ENCODE measurements at regions not wholly inside any gene's neighbourhood (a gene's known extent, or its start where the extent isn't known, plus 50 kb on each side); places are given as distances from the start of the nearest gene placed in this dataset.

DNA sequence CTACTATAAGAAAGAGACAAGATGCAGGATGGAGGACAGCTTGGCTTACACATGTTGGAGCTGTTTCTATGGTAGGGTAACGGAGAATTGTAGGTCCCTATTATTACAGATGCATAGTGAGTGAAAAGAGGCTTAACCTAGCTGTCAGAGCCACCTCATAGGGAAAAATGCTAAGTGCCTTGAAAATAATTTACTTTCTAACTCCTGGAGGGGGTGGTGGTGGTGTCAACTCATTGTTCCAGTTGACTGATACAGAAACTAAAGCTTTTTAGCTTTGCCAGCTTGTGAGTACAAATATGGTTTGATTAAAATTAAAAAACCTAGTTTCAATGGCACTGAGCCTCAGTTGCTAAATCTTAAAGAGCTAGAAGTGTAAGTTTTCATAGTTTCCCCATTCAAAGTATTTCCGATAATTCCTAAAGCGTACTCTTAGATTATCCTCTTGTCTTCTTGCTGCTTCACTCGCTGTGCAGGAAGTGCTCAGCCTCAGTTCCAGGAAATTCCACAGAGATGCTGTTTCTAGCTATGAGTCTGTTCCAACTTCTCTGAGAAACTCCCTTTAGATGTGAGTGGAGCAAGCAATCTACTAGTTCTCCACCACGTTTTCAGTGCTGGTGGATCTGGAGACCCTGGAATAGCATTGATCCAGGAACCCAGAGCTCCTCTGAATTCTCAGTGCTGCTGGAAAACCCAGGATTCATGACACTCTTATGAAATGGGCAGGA lies 265.2 kb downstream of the DMAC1 start:
- TF ChIP-seq CTCF (IDR thresholded peaks at IDR 0.05; ENCODE audit: insufficient read depth, low read depth, low read length) (no peak), EZH2 (IDR thresholded peaks at IDR 0.05; ENCODE audit: insufficient read depth, low read length) (no peak)

All from astrocyte (in vitro differentiated cells and primary cell).